GM23248 (cell line): ENCODE measurements at regions not wholly inside any gene's neighbourhood (a gene's known extent, or its start where the extent isn't known, plus 50 kb on each side); places are given as distances from the start of the nearest gene placed in this dataset.

Experiments used
- DNase-seq: peaks from one replicate; pipeline ENCODE4 v3.0.0-alpha.2; 2015
- H2AFZ ChIP-seq: fragments of 200-600 bp; sonication (generic); 2 replicates; pipeline ENCODE4 v1.6.1; 2016; ENCODE audit warnings: antibody characterized with exemption
- H3F3A ChIP-seq: fragments of 200-600 bp; sonication (generic); 2 replicates; pipeline ENCODE4 v1.6.1; 2016; ENCODE audit warnings: mild to moderate bottlenecking, antibody characterized with exemption, mixed run types; ENCODE audit not compliant: insufficient read depth
- H3K27ac ChIP-seq: fragments of 200-600 bp; sonication (generic); 2 replicates; pipeline ENCODE4 v1.5.1; 2016; ENCODE audit warnings: mild to moderate bottlenecking
- H3K27me3 ChIP-seq: fragments of 200-600 bp; sonication (generic); replicated peaks from 2 replicates; pipeline ENCODE4 v1.6.1; 2016; ENCODE audit warnings: mild to moderate bottlenecking; ENCODE audit not compliant: insufficient read depth
- H3K36me3 ChIP-seq: fragments of 200-600 bp; sonication (generic); 2 replicates; pipeline ENCODE4 v1.6.1; 2016; ENCODE audit warnings: low read depth, mild to moderate bottlenecking
- H3K4me1 ChIP-seq: fragments of 200-600 bp; sonication (generic); 2 replicates; pipeline ENCODE4 v1.6.1; 2016; ENCODE audit warnings: mild to moderate bottlenecking; ENCODE audit not compliant: insufficient read depth
- H3K4me2 ChIP-seq: fragments of 200-600 bp; sonication (generic); one replicate; pipeline ENCODE4 v1.6.1; 2016; ENCODE audit warnings: mild to moderate bottlenecking; ENCODE audit not compliant: unreplicated experiment
- H3K4me3 ChIP-seq: fragments of 200-600 bp; sonication (generic); 2 replicates; pipeline ENCODE4 v1.5.1; 2016; ENCODE audit warnings: mild to moderate bottlenecking
- H3K79me2 ChIP-seq: fragments of 200-600 bp; sonication (generic); 2 replicates; pipeline ENCODE4 v1.6.1; 2016; ENCODE audit warnings: mild to moderate bottlenecking; ENCODE audit not compliant: insufficient read depth
- H3K9ac ChIP-seq: fragments of 200-600 bp; sonication (generic); 2 replicates; pipeline ENCODE4 v1.6.1; 2016; ENCODE audit warnings: mild to moderate bottlenecking
- H3K9me2 ChIP-seq: fragments of 200-600 bp; sonication (generic); 2 replicates; pipeline ENCODE4 v1.6.1; 2016; ENCODE audit warnings: mixed run types, mild to moderate bottlenecking, moderate library complexity; ENCODE audit not compliant: insufficient read depth
- H3K9me3 ChIP-seq: fragments of 200-600 bp; sonication (generic); one replicate; pipeline ENCODE4 v1.6.1; 2017; ENCODE audit warnings: low read depth
- H4K20me1 ChIP-seq: fragments of 200-600 bp; sonication (generic); 2 replicates; pipeline ENCODE4 v1.6.0; 2016; ENCODE audit not compliant: insufficient read depth
- EZH2 ChIP-seq: fragments of 200-600 bp; sonication (generic); IDR thresholded peaks from 2 replicates; pipeline ENCODE4 v1.6.1; 2018; ENCODE audit warnings: antibody characterized with exemption, mild to moderate bottlenecking; ENCODE audit not compliant: insufficient read depth, poor library complexity, severe bottlenecking
- EZH2phosphoT487 ChIP-seq: fragments of 200-600 bp; sonication (generic); IDR thresholded peaks from 2 replicates; pipeline ENCODE4 v1.6.1; 2018; ENCODE audit warnings: antibody characterized with exemption, moderate library complexity, mild to moderate bottlenecking, low read depth; ENCODE audit not compliant: insufficient read depth
- WGBS, 2 experiments: methylation state at CpG; one replicate each; pipeline ENCODE4 v1.1.6; 2015 to 2017; ENCODE audit warnings: low lambda C conversion rate in 2 of 2, low coverage in 1 of 2; ENCODE audit errors: missing lambda C conversion rate in 2 of 2; 5-methylcytosine and 5-hydroxymethylcytosine counted together
- in situ Hi-C: fragments of 300-500 bp; cut with MboI; formaldehyde crosslinking; loops from 2 replicates; pipeline ENCODE4 v1.15.0; 2020

DNA sequence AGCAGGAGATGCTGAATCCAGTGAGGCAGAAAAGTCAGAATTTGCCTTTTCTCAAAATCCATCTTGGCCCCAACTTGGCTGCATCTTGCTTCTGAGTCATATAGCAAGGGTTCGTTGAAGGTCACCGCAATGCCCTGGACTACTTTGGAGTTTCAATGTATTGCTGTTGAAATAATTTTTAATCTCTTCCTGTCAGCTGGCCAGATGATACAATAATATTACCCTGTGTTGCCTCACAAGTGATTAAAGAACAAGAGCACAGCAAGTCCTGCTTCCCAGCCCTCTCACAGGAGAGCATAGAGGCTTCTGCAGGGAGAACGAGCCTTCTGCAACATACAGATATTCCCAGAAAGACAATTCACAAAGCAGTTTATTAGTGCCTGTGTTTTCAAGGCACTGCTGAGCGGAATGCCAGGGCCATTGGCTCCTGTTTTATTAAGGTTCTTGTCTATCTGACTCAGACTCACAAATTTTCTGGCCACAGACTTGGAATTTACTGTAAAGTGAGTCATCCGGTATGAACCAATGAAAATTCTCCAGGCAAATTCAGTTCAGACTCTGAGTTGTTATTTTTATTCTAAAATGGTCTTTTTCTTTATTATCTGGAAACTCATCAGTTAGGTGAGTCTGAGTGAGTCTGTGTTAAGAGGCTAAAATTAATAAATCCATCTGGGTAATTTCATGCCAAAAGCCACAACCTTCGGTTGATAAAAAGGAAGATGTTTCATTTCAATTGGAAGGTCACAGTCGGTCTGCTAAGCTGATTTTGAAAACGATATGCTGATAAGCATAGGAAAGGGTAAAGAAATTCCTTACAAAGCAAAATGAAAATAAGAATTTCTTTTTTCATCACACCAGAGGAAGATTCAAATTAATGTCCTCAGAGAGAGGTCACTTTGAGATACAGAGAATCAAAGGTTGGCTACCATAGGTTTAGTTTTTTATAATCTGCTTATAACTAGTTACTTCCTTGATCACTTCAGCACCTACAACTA lies 289.4 kb upstream of the STXBP5 start:
- no peaks in the 10 kb centered on the region for H3K9me3 ChIP-seq
- H3K9ac ChIP-seq, result peak overlapping the region; percentile 96
- H3K36me3 ChIP-seq, result no peaks in the 10 kb centered on the region
- H3K27ac ChIP-seq, result peak overlapping the region; percentile 100
- H3K9me2 ChIP-seq, result no peaks in the 10 kb centered on the region
- H2AFZ ChIP-seq, result peak overlapping the region; percentile 60
- no peaks in the 10 kb centered on the region for H3K27me3 ChIP-seq
- H3K79me2 ChIP-seq, result peaks cover 20% of the 10 kb centered on the region
- peaks cover 50% of the 10 kb centered on the region for H3F3A ChIP-seq
- no peaks in the 10 kb centered on the region for H4K20me1 ChIP-seq
- peak; percentile 97 for DNase-seq
- TF ChIP-seq EZH2phosphoT487, result no peak
- no peak for TF ChIP-seq EZH2
- peak overlapping the region; percentile 92 for H3K4me2 ChIP-seq
- in situ Hi-C loops, result no loop called here
- H3K4me3 ChIP-seq, result peak overlapping the region; percentile 78
- peaks cover 39% of the 10 kb centered on the region for H3K4me1 ChIP-seq
- WGBS, 2 experiments, result 0 to 1% methylated on average over 8 of the region's 8 CpGs

GRCh38 chr6:146915671-146916127 lies 288.5 kb upstream of the STXBP5 start:
- in situ Hi-C loops, result no loop called here
- Histone ChIP-seq H2AFZ (peak overlapping the region; percentile 60), H3K9me2 (no peaks in the 10 kb centered on the region), H3K4me1 (peaks cover 39% of the 10 kb centered on the region), H3K27me3 (no peaks in the 10 kb centered on the region), H3K27ac (peak overlapping the region; percentile 100), H4K20me1 (no peaks in the 10 kb centered on the region), H3K36me3 (no peaks in the 10 kb centered on the region), H3K4me2 (peak overlapping the region; percentile 92), H3F3A (peaks cover 50% of the 10 kb centered on the region), H3K9ac (peak overlapping the region; percentile 96), H3K4me3 (peak overlapping the region; percentile 78), H3K9me3 (no peaks in the 10 kb centered on the region), H3K79me2 (peaks cover 16% of the 10 kb centered on the region)
- peak; percentile 81 for DNase-seq
- TF ChIP-seq EZH2 (no peak), EZH2phosphoT487 (no peak)

DNA sequence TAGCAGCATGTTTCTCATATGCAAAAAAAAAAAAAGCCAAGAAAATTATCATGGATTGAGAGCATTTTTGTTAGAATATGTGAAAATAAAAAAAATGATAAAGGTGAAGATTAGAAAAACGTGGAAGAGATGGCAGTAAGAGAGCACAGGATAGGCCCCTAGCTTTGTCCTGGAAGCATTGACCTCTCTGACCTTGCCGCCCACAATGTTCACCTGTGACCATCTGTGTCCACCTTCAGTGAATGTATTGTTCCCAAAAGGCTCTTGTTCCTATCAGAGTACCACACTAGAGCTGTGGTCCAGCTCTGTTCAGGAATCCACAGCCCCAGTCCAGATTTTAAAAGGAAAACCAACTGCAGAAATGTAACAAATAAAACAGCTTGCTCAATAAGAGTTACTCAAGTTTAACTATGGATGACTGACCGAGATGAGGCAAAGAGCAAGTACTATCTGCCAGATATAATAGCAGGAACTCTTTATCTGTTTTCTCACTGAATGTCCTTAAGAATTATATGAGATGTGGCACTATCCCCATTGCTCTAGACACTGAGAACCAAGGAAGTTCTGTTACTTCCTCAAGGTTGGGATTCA lies 287.7 kb upstream of the STXBP5 start:
- Histone ChIP-seq H3K27me3 (no peaks in the 10 kb centered on the region), H3K79me2 (peaks cover 8% of the 10 kb centered on the region), H3K4me1 (peaks cover 39% of the 10 kb centered on the region), H3K4me2 (peak overlapping the region; percentile 92), H2AFZ (no peak overlapping the region; the same call in 1 of the 2 replicates), H3K9me3 (no peaks in the 10 kb centered on the region), H3K4me3 (no peak overlapping the region), H4K20me1 (no peaks in the 10 kb centered on the region), H3K9ac (no peak overlapping the region), H3K27ac (peak overlapping the region; percentile 100), H3K36me3 (no peaks in the 10 kb centered on the region), H3F3A (peaks cover 49% of the 10 kb centered on the region), H3K9me2 (no peaks in the 10 kb centered on the region)
- 74 to 78% methylated on average over 3 of the region's 3 CpGs for WGBS, 2 experiments
- DNase-seq, result peak; percentile 15
- TF ChIP-seq EZH2phosphoT487, result no peak
- TF ChIP-seq EZH2, result no peak
- in situ Hi-C loops, result no loop called here

DNA sequence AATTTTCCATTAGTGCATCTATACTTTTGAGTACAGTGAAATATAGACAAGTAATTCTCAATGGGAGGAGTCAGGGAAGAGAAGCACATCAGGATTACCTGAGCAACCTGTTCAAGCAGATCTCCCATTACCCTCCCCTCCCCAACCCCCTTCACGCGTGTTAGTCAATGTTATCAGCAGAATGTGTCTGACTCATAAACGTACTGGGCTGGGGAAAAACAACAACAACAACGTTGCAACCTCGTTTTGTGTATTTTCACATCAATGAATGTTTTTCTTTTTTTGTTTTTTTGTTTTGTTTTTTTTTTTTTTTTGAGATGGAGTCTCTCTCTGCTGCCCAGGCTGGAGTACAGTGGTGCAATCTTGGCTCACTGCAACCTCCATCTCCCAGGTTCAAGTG lies 287.0 kb upstream of the STXBP5 start:
- Histone ChIP-seq H3K27ac (no peak overlapping the region), H3K9me3 (no peaks in the 10 kb centered on the region), H2AFZ (no peak overlapping the region), H3K36me3 (no peaks in the 10 kb centered on the region), H3K27me3 (no peaks in the 10 kb centered on the region), H3K9ac (no peak overlapping the region), H3K4me1 (peaks cover 38% of the 10 kb centered on the region), H3K9me2 (no peaks in the 10 kb centered on the region), H3K4me3 (no peak overlapping the region), H3K79me2 (peaks cover 4% of the 10 kb centered on the region), H3F3A (peaks cover 43% of the 10 kb centered on the region), H3K4me2 (no peak overlapping the region), H4K20me1 (no peaks in the 10 kb centered on the region)
- in situ Hi-C loops, result no loop called here
- no peak for TF ChIP-seq EZH2phosphoT487
- no peak for TF ChIP-seq EZH2
- 80 to 84% methylated on average over 5 of the region's 5 CpGs for WGBS, 2 experiments
- DNase-seq, result no peak
